SK-N-SH (cell line): ENCODE measurements at regions not wholly inside any gene's neighbourhood (a gene's known extent, or its start where the extent isn't known, plus 50 kb on each side); places are given as distances from the start of the nearest gene placed in this dataset.

ENCODE experiments used
- MAX ChIP-seq: IDR thresholded peaks from 2 replicates; pipeline ENCODE4 v1.4.0; 2012; ENCODE audit warnings: low read depth
- RXRA ChIP-seq: IDR thresholded peaks from 2 replicates; pipeline ENCODE4 v1.4.0; 2012; ENCODE audit warnings: low read depth, mild to moderate bottlenecking, borderline replicate concordance
- SMC3 ChIP-seq: IDR thresholded peaks from 2 replicates; pipeline ENCODE4 v1.6.1; 2012; ENCODE audit warnings: low read depth, low read length, improper control_type of control experiment
- TF ChIP-seq, protein P1 (sequence below): fragments of 200-600 bp; sonication (generic); IDR thresholded peaks from 2 replicates; pipeline ENCODE4 v1.6.1; 2017; ENCODE audit warnings: antibody characterized with exemption, mild to moderate bottlenecking, moderate library complexity
- TF ChIP-seq, protein P2 (sequence below): IDR thresholded peaks from 2 replicates; pipeline ENCODE4 v1.6.1; 2012; ENCODE audit warnings: mild to moderate bottlenecking, low read depth, low read length, moderate library complexity

DNA sequence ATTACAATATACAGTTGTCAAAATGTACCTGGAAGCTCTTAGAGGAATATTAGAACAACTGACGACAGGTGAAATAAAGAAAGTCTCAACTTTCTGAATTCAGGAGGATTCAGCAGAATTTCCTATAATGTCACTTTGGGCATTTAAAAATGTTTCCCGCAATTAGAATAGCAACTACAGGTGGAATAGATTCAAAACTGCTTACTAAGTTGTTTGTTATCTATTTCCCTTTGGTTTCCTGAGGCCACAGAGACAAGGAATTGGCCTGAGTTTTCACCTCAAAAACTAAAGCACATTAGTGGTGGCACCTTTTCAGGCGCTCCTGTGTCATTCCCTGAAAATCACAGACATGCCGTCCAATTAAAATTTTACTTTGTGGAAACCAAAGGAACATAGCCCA, 729.2 kb upstream of the FANCL start:
- TF ChIP-seq SMC3, result no peak
- TF ChIP-seq MAX, result no peak
- TF ChIP-seq, protein P1, sequence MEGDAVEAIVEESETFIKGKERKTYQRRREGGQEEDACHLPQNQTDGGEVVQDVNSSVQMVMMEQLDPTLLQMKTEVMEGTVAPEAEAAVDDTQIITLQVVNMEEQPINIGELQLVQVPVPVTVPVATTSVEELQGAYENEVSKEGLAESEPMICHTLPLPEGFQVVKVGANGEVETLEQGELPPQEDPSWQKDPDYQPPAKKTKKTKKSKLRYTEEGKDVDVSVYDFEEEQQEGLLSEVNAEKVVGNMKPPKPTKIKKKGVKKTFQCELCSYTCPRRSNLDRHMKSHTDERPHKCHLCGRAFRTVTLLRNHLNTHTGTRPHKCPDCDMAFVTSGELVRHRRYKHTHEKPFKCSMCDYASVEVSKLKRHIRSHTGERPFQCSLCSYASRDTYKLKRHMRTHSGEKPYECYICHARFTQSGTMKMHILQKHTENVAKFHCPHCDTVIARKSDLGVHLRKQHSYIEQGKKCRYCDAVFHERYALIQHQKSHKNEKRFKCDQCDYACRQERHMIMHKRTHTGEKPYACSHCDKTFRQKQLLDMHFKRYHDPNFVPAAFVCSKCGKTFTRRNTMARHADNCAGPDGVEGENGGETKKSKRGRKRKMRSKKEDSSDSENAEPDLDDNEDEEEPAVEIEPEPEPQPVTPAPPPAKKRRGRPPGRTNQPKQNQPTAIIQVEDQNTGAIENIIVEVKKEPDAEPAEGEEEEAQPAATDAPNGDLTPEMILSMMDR, result no peak
- TF ChIP-seq, protein P2, sequence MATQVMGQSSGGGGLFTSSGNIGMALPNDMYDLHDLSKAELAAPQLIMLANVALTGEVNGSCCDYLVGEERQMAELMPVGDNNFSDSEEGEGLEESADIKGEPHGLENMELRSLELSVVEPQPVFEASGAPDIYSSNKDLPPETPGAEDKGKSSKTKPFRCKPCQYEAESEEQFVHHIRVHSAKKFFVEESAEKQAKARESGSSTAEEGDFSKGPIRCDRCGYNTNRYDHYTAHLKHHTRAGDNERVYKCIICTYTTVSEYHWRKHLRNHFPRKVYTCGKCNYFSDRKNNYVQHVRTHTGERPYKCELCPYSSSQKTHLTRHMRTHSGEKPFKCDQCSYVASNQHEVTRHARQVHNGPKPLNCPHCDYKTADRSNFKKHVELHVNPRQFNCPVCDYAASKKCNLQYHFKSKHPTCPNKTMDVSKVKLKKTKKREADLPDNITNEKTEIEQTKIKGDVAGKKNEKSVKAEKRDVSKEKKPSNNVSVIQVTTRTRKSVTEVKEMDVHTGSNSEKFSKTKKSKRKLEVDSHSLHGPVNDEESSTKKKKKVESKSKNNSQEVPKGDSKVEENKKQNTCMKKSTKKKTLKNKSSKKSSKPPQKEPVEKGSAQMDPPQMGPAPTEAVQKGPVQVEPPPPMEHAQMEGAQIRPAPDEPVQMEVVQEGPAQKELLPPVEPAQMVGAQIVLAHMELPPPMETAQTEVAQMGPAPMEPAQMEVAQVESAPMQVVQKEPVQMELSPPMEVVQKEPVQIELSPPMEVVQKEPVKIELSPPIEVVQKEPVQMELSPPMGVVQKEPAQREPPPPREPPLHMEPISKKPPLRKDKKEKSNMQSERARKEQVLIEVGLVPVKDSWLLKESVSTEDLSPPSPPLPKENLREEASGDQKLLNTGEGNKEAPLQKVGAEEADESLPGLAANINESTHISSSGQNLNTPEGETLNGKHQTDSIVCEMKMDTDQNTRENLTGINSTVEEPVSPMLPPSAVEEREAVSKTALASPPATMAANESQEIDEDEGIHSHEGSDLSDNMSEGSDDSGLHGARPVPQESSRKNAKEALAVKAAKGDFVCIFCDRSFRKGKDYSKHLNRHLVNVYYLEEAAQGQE, result no peak
- TF ChIP-seq RXRA, result no peak
